ENCODE measurements at regions not wholly inside any gene's neighbourhood (a gene's known extent, or its start where the extent isn't known, plus 50 kb on each side); places are given as distances from the start of the nearest gene placed in this dataset.

DNA sequence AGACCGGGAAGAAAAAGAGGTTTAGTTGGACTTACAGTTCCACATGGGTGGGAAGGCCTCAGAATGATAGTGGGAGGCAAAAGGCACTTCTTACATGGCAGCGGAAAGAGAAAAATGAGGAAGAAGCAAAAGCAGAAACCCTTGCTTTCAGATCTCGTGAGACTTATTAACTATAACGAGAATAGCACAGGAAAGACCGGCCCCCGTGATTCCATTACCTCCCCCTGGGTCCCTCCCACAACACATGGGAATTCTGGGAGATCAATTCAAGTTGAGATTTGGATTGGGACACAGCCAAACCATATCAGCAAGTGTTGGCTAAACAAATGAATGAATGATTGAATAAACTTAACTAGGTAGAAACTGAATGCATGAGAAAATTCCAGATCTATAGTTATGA, 85.3 kb upstream of the PARP11 start:
- Histone ChIP-seq H3K9me3 (ENCODE audit: control insufficient read depth, insufficient read depth, low read length) (no peaks in the 10 kb centered on the region), H3K27ac (ENCODE audit: low read depth, low read length) (no peak overlapping the region), H3K27me3 (ENCODE audit: control insufficient read depth, insufficient read depth, low read length) (peaks cover 2% of the 10 kb centered on the region), H3K4me3 (ENCODE audit: low read depth, low read length) (no peak overlapping the region)
- DNase-seq (ENCODE audit: low read depth, low spot score): no peak
- TF ChIP-seq, protein P1, sequence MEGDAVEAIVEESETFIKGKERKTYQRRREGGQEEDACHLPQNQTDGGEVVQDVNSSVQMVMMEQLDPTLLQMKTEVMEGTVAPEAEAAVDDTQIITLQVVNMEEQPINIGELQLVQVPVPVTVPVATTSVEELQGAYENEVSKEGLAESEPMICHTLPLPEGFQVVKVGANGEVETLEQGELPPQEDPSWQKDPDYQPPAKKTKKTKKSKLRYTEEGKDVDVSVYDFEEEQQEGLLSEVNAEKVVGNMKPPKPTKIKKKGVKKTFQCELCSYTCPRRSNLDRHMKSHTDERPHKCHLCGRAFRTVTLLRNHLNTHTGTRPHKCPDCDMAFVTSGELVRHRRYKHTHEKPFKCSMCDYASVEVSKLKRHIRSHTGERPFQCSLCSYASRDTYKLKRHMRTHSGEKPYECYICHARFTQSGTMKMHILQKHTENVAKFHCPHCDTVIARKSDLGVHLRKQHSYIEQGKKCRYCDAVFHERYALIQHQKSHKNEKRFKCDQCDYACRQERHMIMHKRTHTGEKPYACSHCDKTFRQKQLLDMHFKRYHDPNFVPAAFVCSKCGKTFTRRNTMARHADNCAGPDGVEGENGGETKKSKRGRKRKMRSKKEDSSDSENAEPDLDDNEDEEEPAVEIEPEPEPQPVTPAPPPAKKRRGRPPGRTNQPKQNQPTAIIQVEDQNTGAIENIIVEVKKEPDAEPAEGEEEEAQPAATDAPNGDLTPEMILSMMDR (IDR thresholded peaks at IDR 0.05; ENCODE audit: low read depth, low read length): no peak
- ChIA-PET CTCF (no interaction called here), POLR2A (no interaction called here)

GRCh38 chr12:3951380-3952135, 78.4 kb upstream of the PARP11 start:
- no peak for DNase-seq (ENCODE audit: low read depth, low spot score)
- TF ChIP-seq, protein P1 (IDR thresholded peaks at IDR 0.05; ENCODE audit: low read depth, low read length): no peak
- H3K27ac ChIP-seq (ENCODE audit: low read depth, low read length): no peak overlapping the region
- H3K4me3 ChIP-seq (ENCODE audit: low read depth, low read length): no peak overlapping the region
- POLR2A ChIA-PET: no interaction called here
- H3K9me3 ChIP-seq (ENCODE audit: control insufficient read depth, insufficient read depth, low read length): no peaks in the 10 kb centered on the region; the same call in 1 of the 2 replicates
- H3K27me3 ChIP-seq (ENCODE audit: control insufficient read depth, insufficient read depth, low read length): no peaks in the 10 kb centered on the region
- CTCF ChIA-PET: interaction anchor here (0.6 kb wide), 1 partner anchor 257 kb away, joined by 6 read pairs; no protein-coding TSS in a partner anchor

GRCh38 chr12:3950714-3951320, 77.6 kb upstream of the PARP11 start:
- TF ChIP-seq, protein P1 (IDR thresholded peaks at IDR 0.05; ENCODE audit: low read depth, low read length): no peak
- Histone ChIP-seq H3K9me3 (ENCODE audit: control insufficient read depth, insufficient read depth, low read length) (no peaks in the 10 kb centered on the region; the same call in 1 of the 2 replicates), H3K4me3 (ENCODE audit: low read depth, low read length) (no peak overlapping the region), H3K27ac (ENCODE audit: low read depth, low read length) (no peak overlapping the region), H3K27me3 (ENCODE audit: control insufficient read depth, insufficient read depth, low read length) (no peaks in the 10 kb centered on the region)
- no peak for DNase-seq (ENCODE audit: low read depth, low spot score)
- ChIA-PET POLR2A (no interaction called here), CTCF (no interaction called here)

DNA sequence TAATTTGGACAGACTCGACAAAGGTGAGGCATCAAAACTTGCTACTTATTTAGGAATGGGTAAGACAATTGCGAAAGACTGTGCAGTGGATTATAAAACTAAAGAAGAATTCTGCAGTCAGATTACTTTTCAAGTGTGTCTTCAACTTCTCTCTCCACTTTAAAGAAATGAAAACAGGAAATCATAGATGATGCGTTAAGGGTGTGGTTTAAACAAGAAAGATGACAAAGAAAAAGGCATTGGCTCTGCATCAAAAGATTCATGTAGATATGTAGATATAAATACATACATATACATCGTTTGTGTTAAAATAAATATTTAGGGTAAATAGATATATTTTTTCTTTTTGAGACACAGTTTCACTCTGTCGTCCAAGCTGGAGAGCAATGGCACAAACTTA, 74.6 kb upstream of the PARP11 start:
- CTCF ChIA-PET: no interaction called here
- Histone ChIP-seq H3K27ac (ENCODE audit: low read depth, low read length) (no peak overlapping the region), H3K4me3 (ENCODE audit: low read depth, low read length) (no peak overlapping the region), H3K27me3 (ENCODE audit: control insufficient read depth, insufficient read depth, low read length) (no peaks in the 10 kb centered on the region), H3K9me3 (ENCODE audit: control insufficient read depth, insufficient read depth, low read length) (no peaks in the 10 kb centered on the region; the same call in 1 of the 2 replicates)
- POLR2A ChIA-PET: no interaction called here
- TF ChIP-seq, protein P1 (IDR thresholded peaks at IDR 0.05; ENCODE audit: low read depth, low read length): no peak
- DNase-seq (ENCODE audit: low read depth, low spot score): no peak

- no peak for DNase-seq (ENCODE audit: low read depth, low spot score)
- ChIA-PET POLR2A (no interaction called here), CTCF (no interaction called here)
- no peaks in the 10 kb centered on the region for H3K27me3 ChIP-seq (ENCODE audit: control insufficient read depth, insufficient read depth, low read length)
- H3K27ac ChIP-seq (ENCODE audit: low read depth, low read length): no peak overlapping the region
- TF ChIP-seq, protein P1 (IDR thresholded peaks at IDR 0.05; ENCODE audit: low read depth, low read length): no peak
- no peak overlapping the region for H3K4me3 ChIP-seq (ENCODE audit: low read depth, low read length)
- no peaks in the 10 kb centered on the region for H3K9me3 ChIP-seq (ENCODE audit: control insufficient read depth, insufficient read depth, low read length)
Measured at GRCh38 chr12:3945671-3946070, 72.5 kb upstream of the PARP11 start.

Measured in AG04450 (cell line).